ENCODE measurements at regions not wholly inside any gene's neighbourhood (a gene's known extent, or its start where the extent isn't known, plus 50 kb on each side); places are given as distances from the start of the nearest gene placed in this dataset.

GRCh38 chr5:110329955-110330525 is 396.4 kb downstream of the TMEM232 start:
- CTCF ChIA-PET = interaction anchor here (0.8 kb wide), 1 partner anchor 11 kb away, joined by 4 read pairs; no protein-coding TSS in a partner anchor
- Histone ChIP-seq H3K14ac (replicated peaks; ENCODE audit: low read depth, low read length) (no peak overlapping the region), H4K5ac (ENCODE audit: low read depth, low read length) (no peak overlapping the region), H2BK20ac (ENCODE audit: low read depth, low read length) (no peak overlapping the region), H3K23ac (ENCODE audit: low read depth, low read length) (no peak overlapping the region), H3K9ac (ENCODE audit: low read depth, low read length) (no peak overlapping the region), H3K79me1 (ENCODE audit: low read depth in 1 of 2, low read length in 2 of 2) (no peaks in the 10 kb centered on the region), H3K27me3 (ENCODE audit: control insufficient read depth, insufficient read depth, low read length) (no peaks in the 10 kb centered on the region), H2AK5ac (ENCODE audit: low read depth, low read length) (no peak overlapping the region), H3K9me3 (ENCODE audit: control insufficient read depth, insufficient read depth, low read length) (no peaks in the 10 kb centered on the region), H4K91ac (ENCODE audit: insufficient read depth, low read depth, low read length) (no peak overlapping the region), H3K4ac (ENCODE audit: low read depth, low read length) (no peak overlapping the region), H4K20me1 (ENCODE audit: insufficient read depth, low read length) (no peaks in the 10 kb centered on the region), H3K56ac (ENCODE audit: extremely low read depth, insufficient read depth, low read length) (no peak overlapping the region), H2BK15ac (ENCODE audit: low read depth, low read length) (no peak overlapping the region), H2AFZ (replicated peaks; ENCODE audit: low read length, poor library complexity) (no peak overlapping the region), H3K4me3 (ENCODE audit: insufficient read depth, low read depth, low read length) (no peak overlapping the region), H4K8ac (ENCODE audit: low read depth in 2 of 2, low read length in 2 of 2) (no peak overlapping the region), H2BK120ac (ENCODE audit: low read depth, low read length) (no peak overlapping the region), H3K4me2 (ENCODE audit: low read depth, low read length) (no peak overlapping the region), H3K27ac (ENCODE audit: insufficient read depth, low read length) (no peak overlapping the region), H2AK9ac (replicated peaks; ENCODE audit: low read depth, low read length, poor library complexity) (no peak overlapping the region), H3K4me1 (ENCODE audit: control insufficient read depth, insufficient read depth, low read length) (no peaks in the 10 kb centered on the region), H3K9me1 (ENCODE audit: insufficient read depth, low read length) (no peaks in the 10 kb centered on the region), H3K36me3 (ENCODE audit: control insufficient read depth, insufficient read depth, low read length) (no peaks in the 10 kb centered on the region), H3K18ac (ENCODE audit: low read depth, low read length) (no peak overlapping the region), H2BK5ac (ENCODE audit: low read depth, low read length, poor library complexity, severe bottlenecking) (no peak overlapping the region)
- no peak for DNase-seq
- intact Hi-C loops (cut with micrococcal nuclease) = no loop called here
- dilution Hi-C loops (cut with HindIII; ENCODE audit: low sequenced_read_pairs, unreplicated experiment) = no loop called here
- POLR2A ChIA-PET (ENCODE audit: unreplicated experiment) = no interaction called here
- TF ChIP-seq RCOR1 (IDR thresholded peaks at IDR 0.05; ENCODE audit: insufficient replicate concordance, low read length) = no peak
- TF ChIP-seq CHD1 (IDR thresholded peaks at IDR 0.05; ENCODE audit: low read depth, low read length) = no peak
- no peak for TF ChIP-seq NFE2L2 (IDR thresholded peaks at IDR 0.05; ENCODE audit: low read depth, low read length)
- no peak for TF ChIP-seq USF2 (IDR thresholded peaks at IDR 0.05; ENCODE audit: low read depth, low read length)
- no peak for TF ChIP-seq FOS (IDR thresholded peaks at IDR 0.05; ENCODE audit: low read depth, low read length)
- no peak for TF ChIP-seq SMC3 (IDR thresholded peaks at IDR 0.05; ENCODE audit: low read depth, low read length)
- no peak for TF ChIP-seq MAFK (IDR thresholded peaks at IDR 0.05; ENCODE audit: low read depth, low read length)
- WGBS, 2 experiments (ENCODE audit: extremely low coverage in 2 of 2, insufficient read length in 1 of 2) = no CpG with 5 or more reads among the region's 5 CpGs
- in situ Hi-C loops (cut with MboI; ENCODE audit: low sequenced_read_pairs) = no loop called here
- ATAC-seq (ENCODE audit: low read depth) = no peak
- no TSS peak for BruUV-seq (replicated peaks)

All from IMR-90 (cell line).